IPS DF 4.7 (cell line): ENCODE measurements at regions not wholly inside any gene's neighbourhood (a gene's known extent, or its start where the extent isn't known, plus 50 kb on each side); places are given as distances from the start of the nearest gene placed in this dataset.

Experiments
- DNase-seq: peaks from one replicate; pipeline ENCODE4 v3.0.0-alpha.2; 2013; ENCODE audit warnings: low spot score; ENCODE audit errors: extremely low read depth

DNA sequence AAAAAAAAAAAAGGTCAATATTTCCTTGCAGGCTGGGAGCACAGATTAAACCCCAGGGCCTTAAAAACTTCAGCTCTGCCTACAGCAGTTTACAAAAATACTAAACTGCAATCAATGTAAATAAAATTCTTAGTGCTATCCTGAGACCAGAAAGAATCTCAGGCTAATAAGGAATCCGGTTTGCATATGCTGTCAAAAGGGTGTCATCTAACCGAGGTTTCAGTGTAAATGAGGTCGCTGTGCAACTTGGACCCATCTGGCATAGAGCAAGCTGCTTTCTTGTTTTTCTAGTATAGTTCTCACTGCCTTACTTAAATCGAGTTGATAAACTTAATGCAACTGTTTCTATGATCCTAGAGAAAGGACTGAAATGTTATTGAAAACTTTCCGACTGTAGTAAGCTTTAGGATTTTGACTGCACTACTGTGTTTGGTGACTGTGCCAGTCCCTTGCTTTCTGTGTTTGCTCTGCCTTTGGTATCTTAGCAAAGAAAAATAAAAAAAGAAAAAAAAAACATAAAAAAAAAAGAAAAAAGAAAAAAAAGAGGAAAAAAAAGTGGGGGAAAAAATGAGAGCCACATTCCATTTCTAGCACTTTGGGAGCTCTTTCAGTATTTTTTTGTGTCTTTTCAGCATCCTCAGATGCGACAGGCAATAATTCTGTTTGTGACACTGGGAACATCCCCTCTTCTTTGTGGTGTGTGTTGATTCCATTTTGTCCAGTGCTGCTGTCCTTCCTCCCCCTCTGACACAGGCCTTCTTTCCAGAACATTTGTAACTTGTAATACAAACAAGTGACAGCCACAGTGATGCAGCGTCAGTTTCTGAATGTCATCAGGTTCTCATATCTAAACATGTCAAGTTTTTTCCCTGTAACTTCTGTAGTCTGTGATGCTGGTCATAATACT lies 340.5 kb downstream of the ZNF536 start:
- no peak for DNase-seq

DNA sequence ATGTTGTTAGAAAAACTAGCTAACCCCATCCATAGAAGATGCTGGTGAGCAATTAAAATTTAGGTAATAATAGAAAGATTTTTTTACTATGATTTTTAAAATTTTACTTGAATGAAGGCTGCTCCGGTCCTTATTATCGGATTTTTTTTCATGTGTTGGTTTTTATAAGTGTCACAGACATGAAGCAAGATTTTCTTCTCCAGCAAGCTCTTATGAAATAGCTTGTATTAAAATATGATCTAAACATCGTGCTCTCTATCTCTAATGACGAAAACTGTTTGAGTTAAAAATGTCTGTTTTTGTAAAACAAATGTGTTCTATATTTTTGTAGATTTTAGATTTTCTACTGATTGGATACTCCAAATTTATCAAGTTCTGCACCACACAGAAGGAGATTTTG lies 339.6 kb downstream of the ZNF536 start:
- DNase-seq, result no peak

DNA sequence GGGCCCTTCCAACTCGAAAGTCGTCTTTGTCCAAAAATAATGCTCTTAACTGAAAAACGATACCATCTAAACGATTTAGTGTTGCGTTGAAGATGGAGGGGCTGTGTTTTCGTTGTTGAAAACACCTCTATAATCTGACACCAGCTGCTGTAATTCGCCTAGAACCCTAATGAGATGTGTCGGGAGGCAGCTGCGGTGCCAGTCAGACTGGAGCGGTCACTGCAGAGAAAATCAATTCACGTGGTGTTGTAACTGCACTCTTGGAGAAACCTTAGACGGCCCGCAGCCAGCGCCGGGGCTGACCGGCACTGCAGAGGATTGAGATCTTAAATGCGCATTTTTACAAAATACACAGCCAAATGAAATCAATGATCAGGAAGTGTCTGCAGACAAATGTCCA lies 339.1 kb downstream of the ZNF536 start:
- no peak for DNase-seq

GRCh38 chr19:30710721-30711120 lies 338.5 kb downstream of the ZNF536 start:
- DNase-seq, result no peak

GRCh38 chr19:30708416-30709178 lies 336.4 kb downstream of the ZNF536 start:
- no peak for DNase-seq

- no peak for DNase-seq
These were observed 332.7 kb downstream of the ZNF536 start for GRCh38 chr19:30704771-30705330.

GRCh38 chr19:30703645-30704044 lies 331.5 kb downstream of the ZNF536 start:
- no peak for DNase-seq

DNA sequence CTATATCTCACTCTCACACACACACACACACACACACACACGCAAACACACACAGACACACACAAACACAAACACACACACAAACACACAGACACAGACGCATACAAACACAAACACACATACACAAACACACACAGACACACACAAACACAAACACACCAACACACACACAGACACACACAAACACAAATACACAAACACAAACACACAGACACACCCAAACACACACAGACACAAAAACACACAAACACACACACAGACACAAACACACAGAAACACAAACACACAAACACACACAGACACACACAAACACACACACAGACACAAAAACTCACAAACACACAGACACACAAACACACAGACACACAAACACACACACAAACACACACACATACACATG lies 329.0 kb downstream of the ZNF536 start:
- no peak for DNase-seq

DNA sequence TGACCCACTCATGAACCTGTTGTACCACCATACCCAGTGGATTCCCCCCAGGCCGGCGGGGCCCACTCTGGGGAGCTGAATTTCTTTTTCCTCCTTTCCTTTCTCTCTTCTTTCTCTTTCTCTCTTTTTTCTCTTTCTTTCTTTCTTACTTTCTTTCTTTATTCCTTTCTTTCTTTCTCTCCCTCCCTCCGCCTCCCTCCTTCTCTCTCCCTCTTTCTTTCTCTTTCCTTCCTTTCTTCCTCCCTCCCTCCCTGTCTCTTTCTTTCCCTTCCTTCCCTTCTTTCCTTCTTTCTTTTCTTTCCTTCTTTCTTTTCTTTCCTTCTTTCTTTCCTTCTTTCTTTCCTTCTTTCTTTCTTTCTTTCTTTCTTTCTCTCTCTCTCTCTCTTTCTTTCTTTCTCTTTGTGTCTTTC lies 327.7 kb downstream of the ZNF536 start:
- DNase-seq, result no peak

GRCh38 chr19:30696514-30696913 lies 324.3 kb downstream of the ZNF536 start:
- DNase-seq, result peak; percentile 74

DNA sequence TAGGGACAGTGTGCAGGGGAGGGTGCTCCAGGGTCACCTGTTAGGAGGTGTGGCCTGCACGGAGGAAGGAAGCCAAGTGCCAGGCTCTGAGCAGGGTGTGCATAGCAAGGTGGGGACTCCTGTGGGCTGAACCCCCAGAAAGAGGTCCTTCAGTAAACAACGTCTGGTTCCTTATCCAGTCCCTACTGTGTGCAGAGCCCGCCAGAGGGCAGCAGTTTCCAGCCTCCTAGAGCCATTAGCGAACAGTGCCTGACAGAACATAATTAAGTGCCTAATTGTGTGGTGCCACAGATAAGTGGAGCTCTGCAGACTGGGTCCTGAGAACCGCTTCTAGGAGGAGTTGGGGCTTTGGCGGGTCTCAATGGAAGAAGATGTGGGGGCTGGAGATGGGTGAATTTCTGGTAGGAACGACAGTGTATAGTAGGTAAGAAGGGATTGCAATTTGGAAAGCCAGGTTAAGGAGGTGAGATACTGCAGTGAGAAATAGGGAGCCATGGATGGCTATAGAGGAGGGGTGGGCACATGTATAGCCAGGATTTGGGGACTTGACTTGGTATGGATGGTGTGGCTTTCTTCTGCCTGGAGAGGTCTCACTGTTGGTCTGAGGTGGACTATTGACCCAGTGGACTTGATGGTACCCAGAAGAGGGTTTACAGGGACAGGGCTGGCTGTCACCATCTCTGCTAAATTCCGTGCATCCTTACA lies 323.1 kb downstream of the ZNF536 start:
- DNase-seq, result no peak

GRCh38 chr19:30694156-30694755 lies 322.1 kb downstream of the ZNF536 start:
- no peak for DNase-seq

DNA sequence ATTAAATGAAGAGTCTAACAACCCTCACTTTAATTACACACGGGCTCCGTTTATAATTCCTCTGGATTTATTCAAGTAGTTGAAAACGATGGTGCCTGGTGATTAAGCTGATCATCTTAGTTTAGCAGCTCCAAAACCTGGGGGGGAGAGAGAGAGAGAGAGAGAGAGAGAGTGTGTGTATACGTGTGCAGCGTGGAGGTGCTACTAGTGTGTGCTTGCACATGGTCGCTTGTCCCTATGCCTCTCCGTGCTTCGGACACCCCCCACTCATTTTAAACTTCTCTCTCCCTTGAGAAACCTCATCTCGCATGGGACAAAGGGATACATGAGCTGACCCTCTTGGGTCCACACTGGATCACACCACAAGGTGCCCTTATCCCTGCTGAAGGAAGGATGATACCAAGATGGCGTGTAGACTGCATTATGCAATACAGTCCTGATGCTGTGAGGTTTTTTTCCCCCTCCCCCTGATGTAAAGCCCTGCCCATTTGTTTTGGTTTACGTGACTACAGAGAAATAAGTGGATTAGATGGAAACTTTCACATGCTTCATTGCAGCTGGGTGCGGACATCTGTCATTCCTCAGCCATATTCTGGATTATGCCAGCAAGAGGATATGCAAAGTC lies 320.8 kb downstream of the ZNF536 start:
- no peak for DNase-seq

- no peak for DNase-seq
These were observed 320.1 kb downstream of the ZNF536 start for GRCh38 chr19:30692181-30692811.

DNA sequence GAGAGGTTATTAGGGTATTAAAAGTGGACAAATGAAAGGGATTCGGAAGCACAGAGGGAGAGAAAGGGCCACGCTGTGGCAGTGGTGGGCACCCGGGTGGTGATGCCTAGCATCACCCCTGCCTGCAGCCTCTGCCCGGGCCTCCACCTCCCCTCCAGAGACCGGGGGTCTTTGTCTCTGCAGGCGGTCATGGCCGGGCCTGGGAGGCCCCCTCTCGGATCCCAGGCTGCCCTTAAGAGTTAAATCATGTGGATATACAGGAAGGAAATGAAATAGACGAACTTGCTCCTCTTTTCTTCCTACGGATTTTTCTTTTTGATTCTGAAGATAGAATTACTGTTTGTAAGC lies 319.6 kb downstream of the ZNF536 start:
- DNase-seq, result no peak

- DNase-seq, result no peak
These were observed 319.0 kb downstream of the ZNF536 start for GRCh38 chr19:30690935-30691818.

- DNase-seq, result no peak
These were observed 318.3 kb downstream of the ZNF536 start for GRCh38 chr19:30690525-30690924.

GRCh38 chr19:30689474-30689873 lies 317.3 kb downstream of the ZNF536 start:
- DNase-seq, result no peak

DNA sequence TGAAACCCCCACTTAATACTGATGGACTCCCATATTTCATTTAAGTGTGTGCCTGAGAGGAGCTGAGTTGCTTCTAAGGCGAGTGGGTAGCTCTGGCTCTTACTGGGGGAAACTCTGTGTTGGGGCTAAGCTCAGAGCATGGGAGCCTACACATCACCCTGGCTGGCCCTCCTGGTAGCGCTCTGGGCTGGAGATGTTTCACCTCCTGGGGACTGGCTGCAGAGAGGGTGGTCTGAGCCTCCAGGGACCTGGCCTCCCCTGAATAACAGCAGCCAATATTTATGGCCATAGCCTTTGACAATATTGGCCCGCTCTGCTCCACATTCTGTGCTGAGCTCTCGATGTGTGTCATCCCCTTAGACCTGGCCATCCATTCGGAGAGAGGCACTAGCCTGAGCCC lies 316.5 kb downstream of the ZNF536 start:
- DNase-seq, result no peak
